ENCODE measurements at regions not wholly inside any gene's neighbourhood (a gene's known extent, or its start where the extent isn't known, plus 50 kb on each side); places are given as distances from the start of the nearest gene placed in this dataset.
"Not testable (repeated sequence)": the region's sequence is repeated elsewhere in the genome, so short reads cannot be mapped to it uniquely, and the experiment has no call there.

GRCh38 chr19:22545751-22546150 lies 88.4 kb upstream of the ZNF492 start:
- DNase-seq (ENCODE audit: low spot score) = peak; percentile 25

- DNase-seq (ENCODE audit: low spot score) = no peak
These were observed 100.4 kb upstream of the ZNF492 start for GRCh38 chr19:22533761-22534160.

GRCh38 chr19:22532388-22533300 lies 101.5 kb upstream of the ZNF492 start:
- no peak for DNase-seq (ENCODE audit: low spot score)

- DNase-seq (ENCODE audit: low spot score) = no peak
These were observed 104.1 kb upstream of the ZNF492 start for GRCh38 chr19:22530042-22530441.

GRCh38 chr19:22528956-22529355 lies 105.2 kb upstream of the ZNF492 start:
- DNase-seq (ENCODE audit: low spot score) = no peak

- DNase-seq (ENCODE audit: low spot score) = no peak
These were observed 105.4 kb upstream of the ZNF98 start for GRCh38 chr19:22527554-22527953.

- no peak for DNase-seq (ENCODE audit: low spot score)
These were observed 104.6 kb upstream of the ZNF98 start for GRCh38 chr19:22526661-22527272.

- no peak for DNase-seq (ENCODE audit: low spot score)
These were observed 101.8 kb upstream of the ZNF98 start for GRCh38 chr19:22523940-22524339.

- not testable (repeated sequence) for DNase-seq (ENCODE audit: low spot score)
These were observed 97.4 kb upstream of the ZNF98 start for GRCh38 chr19:22519562-22519961.

- no peak for DNase-seq (ENCODE audit: low spot score)
These were observed 97.0 kb upstream of the ZNF98 start for GRCh38 chr19:22519152-22519551.

GRCh38 chr19:22517496-22518411 lies 95.6 kb upstream of the ZNF98 start:
- peak; percentile 8 for DNase-seq (ENCODE audit: low spot score)

- no peak for DNase-seq (ENCODE audit: low spot score)
These were observed 93.3 kb upstream of the ZNF98 start for GRCh38 chr19:22515435-22515834.

- no peak for DNase-seq (ENCODE audit: low spot score)
These were observed 81.4 kb upstream of the ZNF98 start for GRCh38 chr19:22503524-22503923.

- DNase-seq (ENCODE audit: low spot score) = no peak
These were observed 80.6 kb upstream of the ZNF98 start for GRCh38 chr19:22502766-22503165.

GRCh38 chr19:22498831-22499430 lies 76.8 kb upstream of the ZNF98 start:
- not testable (repeated sequence) for DNase-seq (ENCODE audit: low spot score)

- no peak for DNase-seq (ENCODE audit: low spot score)
These were observed 69.6 kb upstream of the ZNF98 start for GRCh38 chr19:22491746-22492145.

- DNase-seq (ENCODE audit: low spot score) = not testable (repeated sequence)
These were observed 61.4 kb upstream of the ZNF98 start for GRCh38 chr19:22483514-22483913.

GRCh38 chr19:22472180-22472637 lies 50.1 kb upstream of the ZNF98 start:
- DNase-seq (ENCODE audit: low spot score) = no peak

Data from iPS-NIHi11 (cell line).